Suprapubic skin (tissue), 4 donors: ENCODE measurements at regions not wholly inside any gene's neighbourhood (a gene's known extent, or its start where the extent isn't known, plus 50 kb on each side); places are given as distances from the start of the nearest gene placed in this dataset.

Experiments
- CTCF ChIP-seq, 2 donors: fragments of 200-600 bp in 1 of 2; fragments of 450-650 bp in 1 of 2; sonication (generic) in 1 of 2; IDR thresholded peaks; one replicate each; pipeline ENCODE4 v1.5.1; 2016 to 2019; ENCODE audit warnings: antibody characterized with exemption in 2 of 2, mild to moderate bottlenecking in 1 of 2, moderate library complexity in 1 of 2
- EP300 ChIP-seq: sonication (generic); formaldehyde crosslinking; IDR thresholded peaks from one replicate; pipeline ENCODE4 v1.6.1; 2017; ENCODE audit warnings: antibody characterized with exemption
- POLR2A ChIP-seq, 2 donors: fragments of 450-650 bp; IDR thresholded peaks; one replicate each; pipeline ENCODE4 v1.6.1; 2017; ENCODE audit warnings: antibody characterized with exemption in 2 of 2, mild to moderate bottlenecking in 2 of 2, moderate library complexity in 2 of 2
- POLR2AphosphoS5 ChIP-seq, 3 donors: sonication (generic); formaldehyde crosslinking; IDR thresholded peaks; one replicate each; pipeline ENCODE4 v1.6.1; 2017; ENCODE audit warnings: antibody characterized with exemption in 3 of 3

GRCh38 chr3:34396956-34397355 lies 598.5 kb downstream of the PDCD6IP start:
- TF ChIP-seq CTCF (IDR thresholded peaks at IDR 0.05) (no peak), POLR2A (IDR thresholded peaks at IDR 0.05) (no peak), EP300 (no peak), POLR2AphosphoS5 (IDR thresholded peaks at IDR 0.05) (no peak)
